OCI-LY1 (cell line): ENCODE measurements at regions not wholly inside any gene's neighbourhood (a gene's known extent, or its start where the extent isn't known, plus 50 kb on each side); places are given as distances from the start of the nearest gene placed in this dataset.

Experiments
- EZH2 ChIP-seq: fragments of 200-600 bp; sonication (generic), shearing (Covaris generic); IDR thresholded peaks from 2 replicates; pipeline ENCODE4 v1.8.0; 2017; ENCODE audit warnings: borderline replicate concordance, mixed run types, mild to moderate bottlenecking, antibody characterized with exemption, low read length, moderate library complexity, mixed read lengths
- TF ChIP-seq, protein P1 (sequence below): fragments of 200-600 bp; sonication (generic), shearing (Covaris generic); IDR thresholded peaks from 2 replicates; pipeline ENCODE4 v1.5.1; 2017; ENCODE audit warnings: mild to moderate bottlenecking, antibody characterized with exemption, low read length, moderate library complexity, mixed read lengths

DNA sequence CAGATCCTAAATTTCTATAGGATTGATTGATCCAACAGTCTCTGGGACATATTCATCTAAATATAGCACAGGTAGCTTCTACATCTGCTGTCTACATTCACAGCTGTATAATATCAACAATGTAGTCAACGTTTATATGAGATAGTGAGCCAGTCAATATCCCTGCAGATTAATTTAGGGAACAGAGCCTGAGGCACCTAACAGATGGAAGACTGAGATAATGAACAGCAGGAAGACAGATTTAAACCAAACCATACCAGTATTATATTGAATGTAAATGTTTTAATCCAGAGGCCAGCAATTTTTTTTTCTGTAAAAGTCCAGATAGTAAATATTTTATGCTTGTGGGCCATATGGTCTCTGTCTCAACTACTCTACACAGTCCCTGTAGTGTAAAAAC lies 2072.4 kb downstream of the MRPL39 start:
- TF ChIP-seq, protein P1, sequence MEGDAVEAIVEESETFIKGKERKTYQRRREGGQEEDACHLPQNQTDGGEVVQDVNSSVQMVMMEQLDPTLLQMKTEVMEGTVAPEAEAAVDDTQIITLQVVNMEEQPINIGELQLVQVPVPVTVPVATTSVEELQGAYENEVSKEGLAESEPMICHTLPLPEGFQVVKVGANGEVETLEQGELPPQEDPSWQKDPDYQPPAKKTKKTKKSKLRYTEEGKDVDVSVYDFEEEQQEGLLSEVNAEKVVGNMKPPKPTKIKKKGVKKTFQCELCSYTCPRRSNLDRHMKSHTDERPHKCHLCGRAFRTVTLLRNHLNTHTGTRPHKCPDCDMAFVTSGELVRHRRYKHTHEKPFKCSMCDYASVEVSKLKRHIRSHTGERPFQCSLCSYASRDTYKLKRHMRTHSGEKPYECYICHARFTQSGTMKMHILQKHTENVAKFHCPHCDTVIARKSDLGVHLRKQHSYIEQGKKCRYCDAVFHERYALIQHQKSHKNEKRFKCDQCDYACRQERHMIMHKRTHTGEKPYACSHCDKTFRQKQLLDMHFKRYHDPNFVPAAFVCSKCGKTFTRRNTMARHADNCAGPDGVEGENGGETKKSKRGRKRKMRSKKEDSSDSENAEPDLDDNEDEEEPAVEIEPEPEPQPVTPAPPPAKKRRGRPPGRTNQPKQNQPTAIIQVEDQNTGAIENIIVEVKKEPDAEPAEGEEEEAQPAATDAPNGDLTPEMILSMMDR: no peak
- no peak for TF ChIP-seq EZH2
